ENCODE measurements at regions not wholly inside any gene's neighbourhood (a gene's known extent, or its start where the extent isn't known, plus 50 kb on each side); places are given as distances from the start of the nearest gene placed in this dataset.

DNA sequence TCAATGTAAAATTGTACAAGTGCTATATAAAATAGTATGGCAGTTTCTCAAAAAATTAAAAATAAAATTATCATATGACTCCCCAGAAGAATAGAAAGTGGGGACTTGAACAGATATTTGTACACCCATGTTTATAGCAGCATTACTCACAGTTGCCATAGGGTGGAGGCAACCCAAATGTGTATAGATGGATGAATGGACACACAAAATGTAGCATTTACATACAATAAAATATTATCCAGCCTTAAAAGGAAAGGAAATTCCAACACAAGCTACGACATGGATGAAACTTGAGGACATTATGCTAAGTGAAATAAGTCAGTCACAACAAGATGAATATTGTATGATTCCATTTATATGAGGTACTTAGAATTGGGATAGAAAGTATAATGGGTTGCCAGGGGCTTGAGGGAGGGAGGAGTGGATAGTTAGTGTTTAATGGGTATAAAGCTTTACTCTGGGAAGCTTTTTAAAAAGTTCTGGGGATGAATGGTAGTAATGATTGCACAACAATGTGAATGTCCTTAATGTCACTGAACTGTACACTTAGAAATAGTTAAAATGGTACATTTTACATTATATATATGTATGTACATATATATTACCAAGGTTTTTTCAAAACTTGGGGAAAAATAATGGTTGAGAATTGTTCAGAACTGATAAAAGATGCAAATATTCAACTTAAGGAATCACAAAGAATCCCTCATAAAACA, 53.0 kb upstream of the ADORA3 start:
- DNase-seq, result peak; percentile 3

GRCh38 chr1:111559736-111560279, 56.4 kb upstream of the ADORA3 start:
- no peak for DNase-seq

DNA sequence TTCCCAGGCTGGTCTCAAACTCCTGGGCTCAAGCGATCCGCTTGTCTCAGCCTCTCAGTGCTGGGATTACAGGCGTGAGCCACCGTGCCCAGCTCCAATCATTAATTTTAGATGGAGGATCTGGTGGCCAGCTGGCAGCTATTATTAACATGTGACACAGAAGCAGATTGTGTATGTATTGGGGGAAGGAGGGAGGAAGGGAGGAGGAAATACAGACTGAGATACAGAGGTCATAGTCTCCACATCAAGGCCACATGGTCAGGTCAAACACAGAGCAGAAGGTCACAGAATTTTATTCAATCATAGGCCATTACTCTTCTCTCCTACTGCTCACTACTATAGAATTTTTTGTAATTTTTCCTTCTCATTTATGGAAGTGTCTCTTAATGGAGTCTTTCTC, 57.9 kb upstream of the ADORA3 start:
- DNase-seq, result no peak

- DNase-seq, result no peak
These were observed 56.0 kb upstream of the RAP1A start for GRCh38 chr1:111563619-111564018.

GRCh38 chr1:111565079-111565478, 54.5 kb upstream of the RAP1A start:
- no peak for DNase-seq

DNA sequence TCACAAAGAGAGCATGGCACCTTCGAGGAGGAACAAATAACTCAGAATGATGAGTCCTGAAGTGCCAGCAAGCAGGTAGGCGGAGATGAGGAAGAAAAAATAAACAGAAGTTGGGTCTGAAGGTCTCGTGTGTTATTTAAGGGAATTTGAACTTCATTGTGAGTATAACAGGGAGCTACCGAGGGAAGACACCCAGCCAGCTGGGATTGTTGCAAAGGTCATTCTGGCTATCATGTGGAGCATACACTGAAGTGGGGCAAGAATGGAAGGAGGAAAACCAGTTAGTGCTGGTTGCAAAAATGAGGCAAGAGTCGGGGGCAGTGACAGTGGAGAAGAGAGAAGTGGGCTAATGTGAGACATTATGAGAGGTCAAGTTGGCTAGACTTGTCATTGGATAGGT, 53.6 kb upstream of the RAP1A start:
- DNase-seq, result peak; percentile 13

- DNase-seq, result no peak
These were observed 51.4 kb upstream of the RAP1A start for GRCh38 chr1:111568160-111568647.
